IMR-90 (cell line): ENCODE measurements at regions not wholly inside any gene's neighbourhood (a gene's known extent, or its start where the extent isn't known, plus 50 kb on each side); places are given as distances from the start of the nearest gene placed in this dataset.

Source experiments
- ATAC-seq: fragments of 200-7000 bp; cut with Tn5 transposase; 2 replicates; pipeline ENCODE4 v1.9.1; 2020; ENCODE audit warnings: low read depth, mild to moderate bottlenecking, moderate library complexity
- BruUV-seq: library from RNA; stranded (reverse); fragments of 400-500 nt; replicated peaks from 2 replicates; lab custom pipeline; 2021; lab: Mats Ljungman, UMichigan
- CTCF ChIA-PET: fragments of 300-600 bp; formaldehyde crosslinking; extraction: SDS; loops from one replicate; lab custom pipeline; 2021; ENCODE audit warnings: antibody characterized with exemption; lab: Yijun Ruan, JAX
- POLR2A ChIA-PET: fragments of 300-600 bp; sonication (Branson Sonifier 250); formaldehyde crosslinking; loops from one replicate; lab custom pipeline; 2022; ENCODE audit warnings: antibody characterized with exemption; ENCODE audit not compliant: unreplicated experiment; lab: Charles Lee
- DNase-seq: peaks from one replicate; pipeline ENCODE4 v3.0.0; 2013
- H2AFZ ChIP-seq: replicated peaks from 2 replicates; pipeline ENCODE3; 2013; ENCODE audit warnings: low read length, mild to moderate bottlenecking; ENCODE audit not compliant: poor library complexity
- H2AK5ac ChIP-seq: 2 replicates; pipeline ENCODE4 v1.6.1; 2013; ENCODE audit warnings: low read depth, low read length, inconsistent platforms
- H2AK9ac ChIP-seq: replicated peaks from 2 replicates; pipeline ENCODE3; 2013; ENCODE audit warnings: mild to moderate bottlenecking, low read depth, low read length, moderate library complexity; ENCODE audit not compliant: poor library complexity
- H2BK120ac ChIP-seq: 2 replicates; pipeline ENCODE4 v1.6.1; 2013; ENCODE audit warnings: low read depth, low read length, inconsistent platforms
- H2BK15ac ChIP-seq: 3 replicates; pipeline ENCODE4 v1.6.1; 2013; ENCODE audit warnings: low read depth, low read length, inconsistent platforms
- H2BK20ac ChIP-seq: 2 replicates; pipeline ENCODE4 v1.6.1; 2013; ENCODE audit warnings: low read depth, mild to moderate bottlenecking, inconsistent platforms, low read length, moderate library complexity
- H2BK5ac ChIP-seq: 2 replicates; pipeline ENCODE4 v1.6.1; 2013; ENCODE audit warnings: mild to moderate bottlenecking, low read depth, low read length, inconsistent platforms; ENCODE audit not compliant: poor library complexity, severe bottlenecking
- H3K14ac ChIP-seq: replicated peaks from 2 replicates; pipeline ENCODE4 v1.6.1; 2013; ENCODE audit warnings: low read depth, low read length, inconsistent platforms
- H3K18ac ChIP-seq: 2 replicates; pipeline ENCODE4 v1.6.1; 2013; ENCODE audit warnings: low read depth, low read length, control low read depth
- H3K23ac ChIP-seq: 2 replicates; pipeline ENCODE4 v1.6.1; 2013; ENCODE audit warnings: low read depth, low read length, inconsistent platforms
- H3K27ac ChIP-seq: 2 replicates; pipeline ENCODE4 v1.5.1; 2013; ENCODE audit warnings: mild to moderate bottlenecking, control low read depth, low read length; ENCODE audit not compliant: insufficient read depth
- H3K27me3 ChIP-seq: 2 replicates; pipeline ENCODE4 v1.6.1; 2013; ENCODE audit warnings: low read length; ENCODE audit not compliant: control insufficient read depth, insufficient read depth
- H3K36me3 ChIP-seq: 2 replicates; pipeline ENCODE4 v1.6.1; 2013; ENCODE audit warnings: low read length, mixed read lengths; ENCODE audit not compliant: control insufficient read depth, insufficient read depth
- H3K4ac ChIP-seq: 2 replicates; pipeline ENCODE4 v1.6.1; 2013; ENCODE audit warnings: low read depth, low read length, inconsistent platforms
- H3K4me1 ChIP-seq: 2 replicates; pipeline ENCODE4 v1.6.1; 2013; ENCODE audit warnings: low read length, mixed read lengths; ENCODE audit not compliant: control insufficient read depth, insufficient read depth
- H3K4me2 ChIP-seq: 2 replicates; pipeline ENCODE4 v1.6.1; 2013; ENCODE audit warnings: low read depth, mild to moderate bottlenecking, control low read depth, low read length, moderate library complexity
- H3K4me3 ChIP-seq: 2 replicates; pipeline ENCODE4 v1.5.1; 2013; ENCODE audit warnings: low read depth, mild to moderate bottlenecking, control low read depth, low read length, moderate library complexity; ENCODE audit not compliant: insufficient read depth
- H3K56ac ChIP-seq: 2 replicates; pipeline ENCODE4 v1.6.1; 2013; ENCODE audit warnings: low read length, inconsistent platforms; ENCODE audit not compliant: insufficient read depth; ENCODE audit errors: extremely low read depth
- H3K79me1 ChIP-seq, 2 experiments: 2 replicates each; pipeline ENCODE4 v1.6.1; 2013; ENCODE audit warnings: low read length in 2 of 2, inconsistent platforms in 1 of 2, low read depth in 1 of 2
- H3K9ac ChIP-seq: 2 replicates; pipeline ENCODE4 v1.6.1; 2013; ENCODE audit warnings: low read depth, low read length, control low read depth
- H3K9me1 ChIP-seq: 2 replicates; pipeline ENCODE4 v1.6.1; 2013; ENCODE audit warnings: low read length, inconsistent platforms; ENCODE audit not compliant: insufficient read depth
- H3K9me3 ChIP-seq: 2 replicates; pipeline ENCODE4 v1.6.1; 2013; ENCODE audit warnings: low read length; ENCODE audit not compliant: control insufficient read depth, insufficient read depth
- H4K20me1 ChIP-seq: 2 replicates; pipeline ENCODE4 v1.6.1; 2013; ENCODE audit warnings: low read length, inconsistent platforms; ENCODE audit not compliant: insufficient read depth
- H4K5ac ChIP-seq: 2 replicates; pipeline ENCODE4 v1.6.1; 2013; ENCODE audit warnings: mild to moderate bottlenecking, low read depth, low read length, control low read depth
- H4K8ac ChIP-seq, 2 experiments: 2 replicates each; pipeline ENCODE4 v1.6.1; 2013; ENCODE audit warnings: low read depth in 2 of 2, low read length in 2 of 2, control low read depth in 1 of 2, inconsistent platforms in 1 of 2
- H4K91ac ChIP-seq: 2 replicates; pipeline ENCODE4 v1.6.1; 2013; ENCODE audit warnings: low read depth, low read length, inconsistent platforms; ENCODE audit not compliant: insufficient read depth
- BHLHE40 ChIP-seq: fragments of 150-350 bp; IDR thresholded peaks from 2 replicates; pipeline ENCODE4 v1.6.1; 2016; ENCODE audit warnings: mild to moderate bottlenecking, low read depth, low read length
- CEBPB ChIP-seq: IDR thresholded peaks from 2 replicates; pipeline ENCODE4 v1.6.1; 2012; ENCODE audit warnings: low read depth, low read length, improper control_type of control experiment
- CHD1 ChIP-seq: IDR thresholded peaks from 2 replicates; pipeline ENCODE4 v1.6.1; 2012; ENCODE audit warnings: low read depth, low read length, improper control_type of control experiment
- FOS ChIP-seq: fragments of 150-350 bp; IDR thresholded peaks from 2 replicates; pipeline ENCODE4 v1.6.1; 2016; ENCODE audit warnings: low read depth, low read length
- MAFK ChIP-seq: IDR thresholded peaks from 2 replicates; pipeline ENCODE4 v1.6.1; 2012; ENCODE audit warnings: low read depth, low read length, improper control_type of control experiment
- MXI1 ChIP-seq: IDR thresholded peaks from 2 replicates; pipeline ENCODE4 v1.6.1; 2012; ENCODE audit warnings: low read depth, mild to moderate bottlenecking, low read length, moderate library complexity, borderline replicate concordance
- NFE2L2 ChIP-seq: fragments of 150-350 bp; IDR thresholded peaks from 2 replicates; pipeline ENCODE4 v1.6.1; 2016; ENCODE audit warnings: low read depth, mild to moderate bottlenecking, low read length
- POLR2A ChIP-seq: IDR thresholded peaks from 2 replicates; pipeline ENCODE4 v1.6.1; 2012; ENCODE audit warnings: mild to moderate bottlenecking, low read depth, low read length
- RAD21 ChIP-seq: IDR thresholded peaks from 2 replicates; pipeline ENCODE4 v1.6.1; 2012; ENCODE audit warnings: low read length, improper control_type of control experiment
- RCOR1 ChIP-seq: IDR thresholded peaks from 2 replicates; pipeline ENCODE4 v1.6.1; 2012; ENCODE audit warnings: mild to moderate bottlenecking, low read length, improper control_type of control experiment; ENCODE audit not compliant: insufficient replicate concordance
- SMC3 ChIP-seq: fragments of 150-350 bp; IDR thresholded peaks from 2 replicates; pipeline ENCODE4 v1.6.1; 2016; ENCODE audit warnings: low read depth, mild to moderate bottlenecking, antibody characterized with exemption, low read length, moderate library complexity
- USF2 ChIP-seq: fragments of 150-350 bp; IDR thresholded peaks from 2 replicates; pipeline ENCODE4 v1.6.1; 2017; ENCODE audit warnings: mild to moderate bottlenecking, antibody characterized with exemption, low read length, low read depth
- WGBS, 2 experiments: methylation state at CpG; one replicate each; pipeline versions ENCODE4 v1.1.5 to v1.1.7; 2013; ENCODE audit warnings: missing lambda C conversion rate in 2 of 2; ENCODE audit not compliant: insufficient read length in 1 of 2; ENCODE audit errors: extremely low coverage in 2 of 2; 5-methylcytosine and 5-hydroxymethylcytosine counted together
- dilution Hi-C: fragments of 300-500 bp; cut with HindIII; formaldehyde crosslinking; loops from one replicate; pipeline ENCODE4 v1.14.3; 2018; ENCODE audit warnings: low sequenced_read_pairs; ENCODE audit not compliant: unreplicated experiment
- in situ Hi-C: fragments of 300-500 bp; cut with MboI; formaldehyde crosslinking; loops from 3 replicates; pipeline ENCODE4 v1.14.3; 2019; ENCODE audit warnings: low sequenced_read_pairs, inconsistent platforms, mixed read lengths
- intact Hi-C: fragments of 100-400 bp; cut with micrococcal nuclease; formaldehyde crosslinking; loops from 2 replicates; pipeline ENCODE4 v1.10.0; 2022
- TF ChIP-seq, protein P1 (sequence below): conservative IDR thresholded peaks from 2 replicates; pipeline ENCODE4 v1.5.1; 2012; ENCODE audit warnings: mild to moderate bottlenecking, low read depth, low read length, improper control_type of control experiment

GRCh38 chr15:53246404-53246803, 456.3 kb upstream of the ONECUT1 start:
- no peak overlapping the region for H2BK5ac ChIP-seq
- H3K9ac ChIP-seq: no peak overlapping the region
- no peak overlapping the region for H4K5ac ChIP-seq
- H3K4me2 ChIP-seq: no peak overlapping the region
- H3K27ac ChIP-seq: no peak overlapping the region
- H3K27me3 ChIP-seq: no peaks in the 10 kb centered on the region
- BruUV-seq: no TSS peak
- no peaks in the 10 kb centered on the region for H3K79me1 ChIP-seq
- H2AFZ ChIP-seq: no peak overlapping the region
- DNase-seq: no peak
- no CpG with 5 or more reads among the region's 1 CpG for WGBS, 2 experiments
- H3K36me3 ChIP-seq: no peaks in the 10 kb centered on the region
- no peak overlapping the region for H3K14ac ChIP-seq
- no peak overlapping the region for H4K91ac ChIP-seq
- no peaks in the 10 kb centered on the region for H3K9me1 ChIP-seq
- H2BK120ac ChIP-seq: no peak overlapping the region
- no peak overlapping the region for H2AK9ac ChIP-seq
- H2AK5ac ChIP-seq: no peak overlapping the region
- H3K18ac ChIP-seq: no peak overlapping the region
- ATAC-seq: no peak
- H3K23ac ChIP-seq: no peak overlapping the region
- in situ Hi-C loops: no loop called here
- no peak overlapping the region for H3K4me3 ChIP-seq
- no peaks in the 10 kb centered on the region for H4K20me1 ChIP-seq
- ChIA-PET POLR2A (no interaction called here), CTCF (interaction anchor here (0.6 kb wide), 1 partner anchor 139 kb away, joined by 3 read pairs; no protein-coding TSS in a partner anchor)
- peaks cover 20% of the 10 kb centered on the region for H3K9me3 ChIP-seq
- H3K4ac ChIP-seq: no peak overlapping the region
- H2BK20ac ChIP-seq: no peak overlapping the region
- no peak for TF ChIP-seq FOS
- no peak for TF ChIP-seq CEBPB
- no peak for TF ChIP-seq POLR2A
- TF ChIP-seq MAFK: no peak
- TF ChIP-seq RAD21: no peak
- TF ChIP-seq MXI1: no peak
- TF ChIP-seq CHD1: no peak
- TF ChIP-seq SMC3: no peak
- no peak for TF ChIP-seq BHLHE40
- TF ChIP-seq, protein P1, sequence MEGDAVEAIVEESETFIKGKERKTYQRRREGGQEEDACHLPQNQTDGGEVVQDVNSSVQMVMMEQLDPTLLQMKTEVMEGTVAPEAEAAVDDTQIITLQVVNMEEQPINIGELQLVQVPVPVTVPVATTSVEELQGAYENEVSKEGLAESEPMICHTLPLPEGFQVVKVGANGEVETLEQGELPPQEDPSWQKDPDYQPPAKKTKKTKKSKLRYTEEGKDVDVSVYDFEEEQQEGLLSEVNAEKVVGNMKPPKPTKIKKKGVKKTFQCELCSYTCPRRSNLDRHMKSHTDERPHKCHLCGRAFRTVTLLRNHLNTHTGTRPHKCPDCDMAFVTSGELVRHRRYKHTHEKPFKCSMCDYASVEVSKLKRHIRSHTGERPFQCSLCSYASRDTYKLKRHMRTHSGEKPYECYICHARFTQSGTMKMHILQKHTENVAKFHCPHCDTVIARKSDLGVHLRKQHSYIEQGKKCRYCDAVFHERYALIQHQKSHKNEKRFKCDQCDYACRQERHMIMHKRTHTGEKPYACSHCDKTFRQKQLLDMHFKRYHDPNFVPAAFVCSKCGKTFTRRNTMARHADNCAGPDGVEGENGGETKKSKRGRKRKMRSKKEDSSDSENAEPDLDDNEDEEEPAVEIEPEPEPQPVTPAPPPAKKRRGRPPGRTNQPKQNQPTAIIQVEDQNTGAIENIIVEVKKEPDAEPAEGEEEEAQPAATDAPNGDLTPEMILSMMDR: no peak
- no peak for TF ChIP-seq USF2
- no peak for TF ChIP-seq NFE2L2
- no peak for TF ChIP-seq RCOR1
- dilution Hi-C loops: no loop called here
- H4K8ac ChIP-seq: no peak overlapping the region
- no peaks in the 10 kb centered on the region for H3K4me1 ChIP-seq
- no peak overlapping the region for H2BK15ac ChIP-seq
- intact Hi-C loops: no loop called here
- H3K56ac ChIP-seq: no peak overlapping the region
